ENCODE measurements at regions not wholly inside any gene's neighbourhood (a gene's known extent, or its start where the extent isn't known, plus 50 kb on each side); places are given as distances from the start of the nearest gene placed in this dataset.

GRCh38 chr12:41697161-41697560, 447.5 kb downstream of the GXYLT1 start:
- TF ChIP-seq CTCF (IDR thresholded peaks at IDR 0.05; ENCODE audit: insufficient read depth, low read length, missing control alignments) = no peak
- POLR2A ChIA-PET = no interaction called here
- DNase-seq (ENCODE audit: low read depth, low spot score) = no peak
- H3K4me3 ChIP-seq (ENCODE audit: low read depth, low read length) = no peak overlapping the region
- CTCF ChIA-PET = no interaction called here

- POLR2A ChIA-PET = no interaction called here
- TF ChIP-seq CTCF (IDR thresholded peaks at IDR 0.05; ENCODE audit: insufficient read depth, low read length, missing control alignments) = no peak
- CTCF ChIA-PET = no interaction called here
- DNase-seq (ENCODE audit: low read depth, low spot score) = no peak
- H3K4me3 ChIP-seq (ENCODE audit: low read depth, low read length) = no peak overlapping the region
These were observed 459.7 kb downstream of the GXYLT1 start for GRCh38 chr12:41684997-41685396.

- CTCF ChIA-PET = no interaction called here
These were observed 461.0 kb downstream of the GXYLT1 start for GRCh38 chr12:41683513-41684240.

GRCh38 chr12:41683023-41683422, 461.7 kb downstream of the GXYLT1 start:
- no peak overlapping the region for H3K4me3 ChIP-seq (ENCODE audit: low read depth, low read length)
- CTCF ChIA-PET = no interaction called here
- POLR2A ChIA-PET = no interaction called here
- TF ChIP-seq CTCF (IDR thresholded peaks at IDR 0.05; ENCODE audit: insufficient read depth, low read length, missing control alignments) = no peak
- no peak for DNase-seq (ENCODE audit: low read depth, low spot score)

More at GRCh38 chr12:41683513-41684240, 461.0 kb downstream of the GXYLT1 start:
- TF ChIP-seq CTCF (IDR thresholded peaks at IDR 0.05; ENCODE audit: insufficient read depth, low read length, missing control alignments) = no peak
- H3K4me3 ChIP-seq (ENCODE audit: low read depth, low read length) = no peak overlapping the region
- POLR2A ChIA-PET = no interaction called here
- DNase-seq (ENCODE audit: low read depth, low spot score) = no peak

- no peak for TF ChIP-seq CTCF (IDR thresholded peaks at IDR 0.05; ENCODE audit: insufficient read depth, low read length, missing control alignments)
- ChIA-PET CTCF (no interaction called here), POLR2A (no interaction called here)
- H3K4me3 ChIP-seq (ENCODE audit: low read depth, low read length) = no peak overlapping the region
- DNase-seq (ENCODE audit: low read depth, low spot score) = no peak
These were observed 462.8 kb downstream of the GXYLT1 start for GRCh38 chr12:41681898-41682297.

GRCh38 chr12:41680155-41680554, 464.5 kb downstream of the GXYLT1 start:
- CTCF ChIA-PET = no interaction called here
- no peak for TF ChIP-seq CTCF (IDR thresholded peaks at IDR 0.05; ENCODE audit: insufficient read depth, low read length, missing control alignments)

More at GRCh38 chr12:41680155-41680554, 464.5 kb downstream of the GXYLT1 start:
- H3K4me3 ChIP-seq (ENCODE audit: low read depth, low read length) = no peak overlapping the region
- POLR2A ChIA-PET = no interaction called here
- no peak for DNase-seq (ENCODE audit: low read depth, low spot score)

Measured in AG04449 (cell line).